Activated T-helper 17 cell treated with anti-CD3 and anti-CD28 coated beads, Interleukin-2, amount 50 U/mL, for 72 hours (primary cell): ENCODE measurements at regions not wholly inside any gene's neighbourhood (a gene's known extent, or its start where the extent isn't known, plus 50 kb on each side); places are given as distances from the start of the nearest gene placed in this dataset.

Experiments used
- ATAC-seq: fragments of 150-1000 bp; cut with Tn5 transposase; replicated peaks from 2 replicates; pipeline ENCODE4 v1.10.0; 2021; ENCODE audit warnings: mild to moderate bottlenecking, moderate library complexity
- H3K27ac Mint-ChIP-seq: one replicate; pipeline ENCODE4 v1.8.0; 2022; ENCODE audit warnings: mixed read lengths
- H3K27me3 Mint-ChIP-seq: one replicate; pipeline ENCODE4 v1.8.0; 2022; ENCODE audit warnings: mixed read lengths
- H3K36me3 Mint-ChIP-seq: one replicate; pipeline ENCODE4 v1.8.0; 2022; ENCODE audit warnings: low read depth, mild to moderate bottlenecking, mixed read lengths
- H3K4me1 Mint-ChIP-seq: one replicate; pipeline ENCODE4 v1.8.0; 2022; ENCODE audit warnings: mixed read lengths
- H3K4me3 Mint-ChIP-seq: one replicate; pipeline ENCODE4 v1.8.0; 2022; ENCODE audit warnings: mild to moderate bottlenecking, mixed read lengths
- H3K9me3 Mint-ChIP-seq: one replicate; pipeline ENCODE4 v1.8.0; 2022; ENCODE audit warnings: mixed read lengths

DNA sequence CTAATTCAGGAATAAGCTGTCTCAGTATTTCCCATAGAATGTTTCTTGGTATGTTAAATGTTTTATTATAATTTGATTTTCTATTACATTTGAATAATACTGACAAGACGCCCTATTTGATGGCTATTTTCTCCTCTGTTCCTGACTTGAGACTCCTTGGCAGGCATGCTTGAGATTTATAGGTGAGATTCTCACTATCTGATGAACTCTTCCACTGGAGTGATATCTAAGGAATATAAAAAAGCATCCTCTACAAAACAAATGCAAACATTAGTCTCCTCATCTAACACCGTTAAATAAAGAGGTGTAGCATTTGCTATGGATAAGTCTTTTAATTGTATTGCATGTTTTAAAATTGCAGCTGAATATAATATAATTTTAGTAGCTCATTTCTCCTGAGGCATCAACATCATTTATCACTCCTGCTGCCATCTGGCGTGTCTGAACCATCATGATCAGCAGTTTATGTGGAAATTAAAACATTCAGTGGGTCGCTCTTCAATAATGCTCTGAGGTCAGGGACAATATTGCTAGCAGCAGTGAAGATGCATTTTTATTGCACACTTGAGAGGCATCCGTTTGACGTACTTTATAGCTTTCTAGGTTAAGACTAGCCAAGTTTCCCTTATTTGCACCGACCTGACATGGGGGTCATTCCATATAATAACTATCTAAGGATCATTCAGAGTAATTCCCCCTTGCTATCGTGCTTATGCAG is 210.4 kb upstream of the GALNTL6 start:
- no peak overlapping the region for H3K27ac Mint-ChIP-seq
- peaks cover 5% of the 10 kb centered on the region for H3K9me3 Mint-ChIP-seq
- H3K4me1 Mint-ChIP-seq: no peaks in the 10 kb centered on the region
- H3K4me3 Mint-ChIP-seq: no peak overlapping the region
- H3K36me3 Mint-ChIP-seq: no peaks in the 10 kb centered on the region
- ATAC-seq: no peak
- H3K27me3 Mint-ChIP-seq: no peaks in the 10 kb centered on the region

DNA sequence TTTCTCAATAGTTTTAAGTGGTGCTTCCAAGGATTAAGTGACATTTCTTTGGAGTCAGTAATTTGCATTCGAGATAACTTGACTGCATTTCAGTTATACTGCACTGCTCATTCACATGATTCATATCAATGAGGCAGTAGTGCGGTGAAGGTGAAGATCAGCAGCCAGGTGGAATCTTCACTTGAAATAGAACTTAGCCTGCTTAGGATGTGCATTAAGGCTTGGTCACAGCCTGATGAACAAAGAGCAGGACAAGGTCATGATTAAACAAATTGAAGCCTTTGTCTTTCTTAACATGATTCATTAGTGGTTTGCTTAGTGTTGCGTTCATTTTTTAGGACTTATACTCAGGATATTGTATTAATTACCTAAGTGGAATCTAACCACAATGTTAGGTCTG is 212.1 kb upstream of the GALNTL6 start:
- Mint-ChIP-seq H3K27me3 (no peaks in the 10 kb centered on the region), H3K4me1 (no peaks in the 10 kb centered on the region), H3K27ac (no peak overlapping the region), H3K9me3 (peaks cover 4% of the 10 kb centered on the region), H3K36me3 (no peaks in the 10 kb centered on the region), H3K4me3 (no peak overlapping the region)
- no peak for ATAC-seq

DNA sequence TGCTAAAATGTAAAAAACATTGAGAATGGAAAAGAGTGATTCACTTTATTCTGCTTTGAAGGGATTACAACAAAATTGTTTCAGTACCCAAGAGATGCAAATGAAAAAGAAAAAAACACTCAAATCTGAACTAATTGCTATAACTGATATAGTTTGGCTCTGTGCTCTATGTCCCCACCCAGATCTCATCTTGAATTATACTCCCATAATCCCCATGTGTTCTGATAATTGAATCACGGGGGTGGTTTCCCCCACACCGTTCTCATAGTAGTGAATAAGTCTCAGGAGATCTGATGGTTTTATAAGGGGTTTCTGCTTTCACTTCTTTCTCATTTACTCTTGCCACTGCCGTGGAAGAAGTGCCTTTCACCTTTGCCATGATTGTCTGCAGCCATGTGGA is 213.6 kb upstream of the GALNTL6 start:
- Mint-ChIP-seq H3K9me3 (peaks cover 4% of the 10 kb centered on the region), H3K4me1 (no peaks in the 10 kb centered on the region), H3K4me3 (no peak overlapping the region), H3K27me3 (no peaks in the 10 kb centered on the region), H3K27ac (no peak overlapping the region), H3K36me3 (no peaks in the 10 kb centered on the region)
- no peak for ATAC-seq

DNA sequence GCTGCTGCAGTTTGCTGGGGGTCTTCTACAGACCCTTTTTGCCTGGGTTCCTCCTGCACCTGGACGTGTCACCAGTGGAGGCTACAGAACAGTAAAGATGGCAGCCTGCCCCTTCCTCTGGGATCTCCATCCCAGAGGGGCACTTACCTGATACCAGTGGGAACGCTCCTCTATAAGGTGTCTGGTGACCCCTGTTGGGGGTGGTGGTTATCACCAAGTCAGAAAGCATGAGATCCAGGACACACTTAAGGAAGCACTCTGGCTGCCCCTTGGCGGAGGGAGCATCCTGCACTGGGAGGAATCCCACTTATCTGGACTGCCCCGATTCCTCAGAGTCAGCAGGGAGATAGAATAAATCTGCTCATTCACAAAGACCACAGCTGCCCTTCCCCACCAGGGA is 218.9 kb upstream of the GALNTL6 start:
- H3K27ac Mint-ChIP-seq: no peak overlapping the region
- H3K4me3 Mint-ChIP-seq: no peak overlapping the region
- no peaks in the 10 kb centered on the region for H3K27me3 Mint-ChIP-seq
- H3K4me1 Mint-ChIP-seq: no peaks in the 10 kb centered on the region
- H3K9me3 Mint-ChIP-seq: peaks cover 14% of the 10 kb centered on the region
- ATAC-seq: no peak
- H3K36me3 Mint-ChIP-seq: no peaks in the 10 kb centered on the region

DNA sequence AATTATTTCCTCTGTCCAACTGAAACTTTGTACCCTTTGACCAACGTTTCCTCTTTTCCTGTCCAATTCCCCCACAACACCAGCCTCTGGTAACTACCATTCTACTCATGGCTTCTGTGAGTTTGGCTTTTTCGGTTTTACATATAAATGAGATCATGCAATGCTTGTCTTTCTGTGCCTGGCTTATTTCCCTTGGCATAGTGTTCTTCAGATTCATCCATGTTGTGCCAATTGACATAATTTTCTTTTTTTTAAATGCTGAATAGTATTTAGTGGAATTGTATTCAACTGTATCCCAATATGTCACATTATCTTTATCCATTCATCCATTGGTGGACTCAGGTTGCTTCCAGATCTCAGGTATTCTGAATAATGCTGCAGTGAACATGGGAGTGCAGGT is 222.5 kb upstream of the GALNTL6 start:
- H3K36me3 Mint-ChIP-seq: no peaks in the 10 kb centered on the region
- H3K4me3 Mint-ChIP-seq: no peak overlapping the region
- H3K9me3 Mint-ChIP-seq: peaks cover 15% of the 10 kb centered on the region
- H3K27me3 Mint-ChIP-seq: no peaks in the 10 kb centered on the region
- no peak for ATAC-seq
- no peak overlapping the region for H3K27ac Mint-ChIP-seq
- H3K4me1 Mint-ChIP-seq: no peaks in the 10 kb centered on the region

DNA sequence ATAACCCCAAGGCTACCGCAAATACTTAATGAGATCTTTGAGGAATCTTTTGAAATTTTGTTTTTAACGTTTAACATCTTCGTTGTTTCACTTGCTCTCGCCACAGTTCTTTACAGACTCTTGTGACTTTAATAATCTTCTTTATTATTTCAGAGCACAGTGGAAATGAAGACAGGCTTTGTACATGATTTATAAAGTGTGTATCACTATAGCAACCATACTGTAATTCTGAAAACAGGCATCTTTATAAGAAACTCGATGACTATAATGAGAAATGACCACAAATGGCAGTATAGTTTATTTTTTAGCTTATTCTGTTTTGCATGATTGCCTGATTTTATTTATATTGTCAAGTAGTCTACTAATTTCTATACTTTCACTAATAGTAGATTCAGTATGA is 224.4 kb upstream of the GALNTL6 start:
- H3K27me3 Mint-ChIP-seq: no peaks in the 10 kb centered on the region
- H3K4me3 Mint-ChIP-seq: no peak overlapping the region
- H3K9me3 Mint-ChIP-seq: peaks cover 17% of the 10 kb centered on the region
- no peaks in the 10 kb centered on the region for H3K4me1 Mint-ChIP-seq
- ATAC-seq: no peak
- H3K36me3 Mint-ChIP-seq: no peaks in the 10 kb centered on the region
- H3K27ac Mint-ChIP-seq: no peak overlapping the region

DNA sequence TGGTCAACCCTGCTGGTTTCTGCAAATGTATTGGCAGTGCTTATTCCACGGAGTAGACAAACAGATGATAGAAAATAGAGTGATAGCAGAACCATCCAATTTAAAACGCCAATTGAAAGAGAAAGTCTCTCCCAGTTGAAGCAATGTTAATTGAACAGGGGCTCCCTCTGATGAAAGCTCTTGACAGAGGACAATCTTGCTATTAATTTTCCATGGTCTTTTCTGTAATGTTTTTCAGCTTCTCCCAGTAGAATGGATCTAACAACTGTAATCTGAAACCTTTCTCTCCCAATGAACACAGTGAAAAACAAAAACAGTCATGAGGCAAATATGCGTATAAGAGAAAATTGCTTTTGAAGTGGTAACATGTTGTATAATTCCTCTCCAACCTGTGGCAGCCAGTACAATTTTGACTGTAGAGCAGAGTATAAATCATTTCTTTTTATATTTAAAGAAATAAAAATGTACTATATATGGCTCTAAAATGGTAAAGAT is 225.1 kb upstream of the GALNTL6 start:
- Mint-ChIP-seq H3K27me3 (no peaks in the 10 kb centered on the region), H3K9me3 (peaks cover 13% of the 10 kb centered on the region)

DNA sequence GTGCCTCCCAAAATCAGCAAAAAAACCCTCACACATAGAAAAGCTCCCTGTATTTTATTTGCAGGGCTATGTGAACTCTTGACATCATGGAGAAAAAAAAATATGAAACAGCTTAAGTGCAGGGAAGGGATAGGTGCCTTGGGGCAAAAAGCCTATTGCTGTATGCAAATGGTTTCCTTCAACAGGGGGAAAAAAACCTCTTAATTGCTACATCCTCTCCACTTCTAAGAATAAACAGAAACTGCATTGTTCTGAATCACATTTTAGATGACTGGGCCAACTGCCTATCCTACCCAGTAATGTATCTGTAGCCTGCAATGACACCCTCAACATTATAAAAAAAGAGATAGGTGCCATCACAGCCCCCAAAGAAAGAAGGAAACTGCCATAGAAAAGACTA is 229.4 kb upstream of the GALNTL6 start:
- no peaks in the 10 kb centered on the region for H3K4me1 Mint-ChIP-seq
- H3K9me3 Mint-ChIP-seq: peaks cover 3% of the 10 kb centered on the region
- no peaks in the 10 kb centered on the region for H3K36me3 Mint-ChIP-seq
- no peaks in the 10 kb centered on the region for H3K27me3 Mint-ChIP-seq
- no peak for ATAC-seq
- no peak overlapping the region for H3K27ac Mint-ChIP-seq
- H3K4me3 Mint-ChIP-seq: no peak overlapping the region

More for the DNA sequence above, 225.1 kb upstream of the GALNTL6 start:
- no peaks in the 10 kb centered on the region for H3K36me3 Mint-ChIP-seq
- no peak overlapping the region for H3K27ac Mint-ChIP-seq
- no peak overlapping the region for H3K4me3 Mint-ChIP-seq
- no peaks in the 10 kb centered on the region for H3K4me1 Mint-ChIP-seq
- ATAC-seq: no peak

DNA sequence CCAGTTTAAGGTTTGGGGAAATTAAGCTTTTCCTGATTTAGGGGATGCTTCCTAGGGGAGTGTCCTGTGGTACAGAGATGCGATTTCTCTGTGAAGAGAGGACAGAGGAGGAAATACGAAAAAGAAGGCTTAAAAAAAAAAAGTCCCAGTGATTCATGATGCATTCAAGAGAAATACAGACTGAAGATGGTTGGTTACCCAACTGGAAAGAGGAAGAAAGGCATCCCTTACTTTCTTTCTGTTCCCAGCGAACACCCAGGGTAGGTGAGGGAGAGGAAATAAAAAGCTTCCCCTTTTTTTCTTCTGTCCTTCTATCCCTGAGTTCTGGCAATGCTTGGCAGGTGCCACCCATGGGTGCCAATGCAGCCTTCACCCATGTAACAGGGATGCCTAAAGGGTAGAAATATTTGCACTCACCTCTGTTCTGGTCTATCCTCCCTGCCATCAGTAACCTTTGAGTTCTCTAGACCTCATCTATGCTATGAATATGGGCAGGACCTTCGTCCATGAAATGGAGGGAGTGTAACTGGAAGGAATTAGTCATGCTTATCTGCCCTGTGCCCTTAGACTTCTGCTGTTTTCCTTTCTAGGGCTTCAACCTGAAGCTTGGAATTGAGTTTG is 230.1 kb upstream of the GALNTL6 start:
- no peaks in the 10 kb centered on the region for H3K27me3 Mint-ChIP-seq
- no peaks in the 10 kb centered on the region for H3K4me1 Mint-ChIP-seq
- peaks cover 4% of the 10 kb centered on the region for H3K9me3 Mint-ChIP-seq
- no peak overlapping the region for H3K4me3 Mint-ChIP-seq
- ATAC-seq: no peak
- no peaks in the 10 kb centered on the region for H3K36me3 Mint-ChIP-seq
- H3K27ac Mint-ChIP-seq: no peak overlapping the region

DNA sequence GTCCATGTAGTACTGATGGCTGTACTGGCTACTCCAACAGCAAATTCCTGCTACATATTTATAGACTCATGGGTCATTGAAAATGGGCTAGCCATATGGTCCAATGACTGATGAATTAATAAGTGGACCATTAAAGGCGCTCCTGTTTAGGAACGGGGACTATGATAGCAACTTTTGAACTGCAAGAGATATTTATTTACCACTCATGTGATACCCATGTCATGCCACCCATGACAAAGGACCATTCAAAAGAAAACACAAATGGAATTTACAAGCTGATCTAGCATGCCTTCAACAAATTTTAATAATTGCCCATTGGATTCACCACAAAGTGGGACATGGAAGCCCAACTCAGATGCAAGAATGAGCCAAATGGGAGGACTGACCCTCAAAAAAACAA is 240.0 kb upstream of the GALNTL6 start:
- Mint-ChIP-seq H3K4me1 (no peaks in the 10 kb centered on the region), H3K9me3 (peaks cover 10% of the 10 kb centered on the region), H3K27ac (no peak overlapping the region), H3K4me3 (no peak overlapping the region), H3K36me3 (no peaks in the 10 kb centered on the region), H3K27me3 (no peaks in the 10 kb centered on the region)
- ATAC-seq: no peak

DNA sequence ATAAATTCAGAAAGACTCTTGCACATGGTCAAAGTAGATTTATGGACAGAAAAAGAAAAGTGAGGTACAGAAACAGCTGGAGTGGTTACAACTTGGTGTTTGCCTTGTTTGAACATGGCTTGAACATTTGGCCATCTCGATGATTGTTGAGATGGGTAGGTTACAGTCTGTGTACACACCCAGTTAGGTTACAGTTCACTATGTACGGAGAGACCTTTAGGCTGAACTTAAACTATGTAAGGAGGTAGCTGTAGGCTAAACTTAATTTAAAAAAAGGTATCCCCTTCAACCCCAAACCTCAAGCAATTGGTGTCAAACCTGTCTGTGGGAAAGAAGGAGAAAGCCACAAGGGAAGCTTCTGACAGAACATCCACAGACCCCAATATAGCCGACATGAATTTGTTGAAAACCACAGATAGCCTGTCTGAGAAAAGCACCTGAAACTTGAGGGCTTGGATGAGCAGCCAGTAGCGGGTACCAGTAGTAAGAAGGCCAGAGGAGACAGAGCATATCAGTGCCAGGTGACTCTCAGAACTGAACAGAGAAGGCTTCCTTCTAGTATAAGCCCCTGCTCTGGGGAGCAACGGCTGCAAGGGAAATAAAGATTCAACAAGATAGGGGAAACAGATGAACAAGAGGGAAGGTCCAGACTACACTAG is 247.9 kb upstream of the GALNTL6 start:
- ATAC-seq: no peak
- peaks cover 7% of the 10 kb centered on the region for H3K9me3 Mint-ChIP-seq
- H3K27me3 Mint-ChIP-seq: no peaks in the 10 kb centered on the region
- H3K27ac Mint-ChIP-seq: no peak overlapping the region
- no peaks in the 10 kb centered on the region for H3K36me3 Mint-ChIP-seq
- H3K4me3 Mint-ChIP-seq: no peak overlapping the region
- H3K4me1 Mint-ChIP-seq: no peaks in the 10 kb centered on the region

DNA sequence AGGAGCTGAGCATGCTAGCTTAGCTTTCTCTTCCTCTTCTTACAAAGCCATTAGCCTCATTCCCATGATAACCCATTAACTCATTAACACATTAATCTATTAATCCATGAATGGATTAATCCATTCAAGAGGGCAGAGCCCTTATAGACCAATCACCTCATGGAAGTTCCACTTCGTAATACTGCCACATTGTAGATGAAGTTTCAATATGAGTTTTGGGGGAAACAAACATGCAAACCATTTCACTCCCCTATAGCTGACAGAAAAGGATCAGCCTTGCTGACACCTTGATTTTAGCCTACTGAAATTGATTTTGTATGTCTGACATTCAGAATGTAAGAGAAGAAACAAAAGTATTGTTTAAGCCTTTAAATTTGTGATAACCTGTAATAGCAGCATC is 251.8 kb upstream of the GALNTL6 start:
- no peak overlapping the region for H3K4me3 Mint-ChIP-seq
- no peaks in the 10 kb centered on the region for H3K27me3 Mint-ChIP-seq
- H3K27ac Mint-ChIP-seq: no peak overlapping the region
- H3K36me3 Mint-ChIP-seq: no peaks in the 10 kb centered on the region
- no peaks in the 10 kb centered on the region for H3K4me1 Mint-ChIP-seq
- peaks cover 7% of the 10 kb centered on the region for H3K9me3 Mint-ChIP-seq
- no peak for ATAC-seq

DNA sequence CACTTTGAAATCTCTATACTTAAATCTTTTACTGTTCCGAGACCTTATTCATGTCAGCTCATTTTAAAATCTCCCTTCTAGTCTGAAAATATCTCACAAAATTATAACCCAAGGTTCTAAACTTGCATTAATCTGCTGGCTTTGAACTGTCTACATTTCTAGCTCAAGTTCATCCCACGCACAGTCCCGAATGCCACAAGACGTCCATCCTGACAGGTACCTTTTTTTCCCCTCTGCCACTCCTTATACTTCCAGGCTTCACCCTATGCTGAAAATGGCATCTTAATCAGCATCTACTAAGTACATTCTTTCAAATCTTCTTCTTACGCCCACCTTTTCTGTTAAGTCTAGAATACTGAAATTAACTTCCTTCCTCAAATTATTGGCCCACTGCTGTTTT is 259.2 kb upstream of the GALNTL6 start:
- Mint-ChIP-seq H3K36me3 (no peaks in the 10 kb centered on the region), H3K4me3 (no peak overlapping the region), H3K9me3 (peaks cover 8% of the 10 kb centered on the region), H3K27ac (no peak overlapping the region), H3K4me1 (no peaks in the 10 kb centered on the region), H3K27me3 (no peaks in the 10 kb centered on the region)
- ATAC-seq: no peak

DNA sequence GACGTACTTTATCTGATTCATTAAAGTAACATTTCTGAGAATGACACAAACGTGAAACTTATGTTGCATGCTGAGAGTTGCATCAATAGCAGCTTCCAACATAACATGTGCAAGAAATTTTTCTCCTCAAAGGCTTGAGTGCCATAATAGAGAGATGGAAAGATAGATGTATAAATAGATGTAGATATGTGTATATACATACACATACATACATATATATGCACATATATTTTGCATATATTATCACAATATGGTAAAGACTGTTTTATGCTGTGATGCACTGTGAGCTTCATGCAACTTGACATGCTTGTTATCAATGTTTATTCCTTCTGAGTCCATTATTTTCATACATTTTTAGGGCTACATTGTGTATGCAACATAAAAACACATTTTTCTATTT is 270.6 kb upstream of the GALNTL6 start:
- no peak for ATAC-seq
- H3K4me3 Mint-ChIP-seq: no peak overlapping the region
- H3K27me3 Mint-ChIP-seq: no peaks in the 10 kb centered on the region
- H3K4me1 Mint-ChIP-seq: no peaks in the 10 kb centered on the region
- no peaks in the 10 kb centered on the region for H3K36me3 Mint-ChIP-seq
- H3K9me3 Mint-ChIP-seq: peaks cover 10% of the 10 kb centered on the region
- no peak overlapping the region for H3K27ac Mint-ChIP-seq

DNA sequence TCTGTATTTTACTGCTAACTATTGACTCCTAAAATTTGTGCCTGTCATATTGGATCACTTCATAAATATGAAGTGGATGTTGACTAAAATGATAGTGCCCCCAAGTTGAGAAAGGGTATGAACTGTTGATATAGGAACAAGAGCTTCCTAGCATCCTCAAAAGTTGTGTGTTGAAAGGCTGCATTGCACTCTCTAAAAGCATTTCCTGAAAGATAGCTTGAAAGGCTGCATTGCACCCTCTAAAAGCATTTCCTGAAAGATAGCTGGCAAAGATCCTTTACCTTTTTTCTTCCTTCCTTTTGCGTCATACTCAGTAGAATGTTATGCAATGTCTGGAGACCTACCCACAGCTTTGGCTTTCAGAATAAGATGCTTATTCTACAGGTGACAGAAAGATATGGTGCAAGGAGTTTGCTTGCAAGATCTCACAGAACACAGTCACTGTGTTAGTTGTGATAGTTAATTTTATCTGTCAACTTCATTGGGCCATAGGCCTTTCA is 274.6 kb upstream of the GALNTL6 start:
- Mint-ChIP-seq H3K4me3 (no peak overlapping the region), H3K27me3 (no peaks in the 10 kb centered on the region), H3K4me1 (no peaks in the 10 kb centered on the region), H3K9me3 (peaks cover 4% of the 10 kb centered on the region), H3K27ac (no peak overlapping the region), H3K36me3 (no peaks in the 10 kb centered on the region)
- ATAC-seq: no peak
